SK-N-SH (cell line): ENCODE measurements at regions not wholly inside any gene's neighbourhood (a gene's known extent, or its start where the extent isn't known, plus 50 kb on each side); places are given as distances from the start of the nearest gene placed in this dataset.

Experiments
- CTCF ChIP-seq: fragments of 200-600 bp; sonication (generic); IDR thresholded peaks from 2 replicates; pipeline ENCODE4 v1.6.1; 2017; ENCODE audit warnings: antibody characterized with exemption, mild to moderate bottlenecking, moderate library complexity
- EP300 ChIP-seq, 2 experiments: IDR thresholded peaks; 2 replicates each; pipeline versions ENCODE4 v1.4.0 to v1.6.1; 2012; ENCODE audit warnings: borderline replicate concordance in 1 of 2, low read depth in 1 of 2, low read length in 1 of 2
- POLR2AphosphoS5 ChIP-seq: IDR thresholded peaks from 2 replicates; pipeline ENCODE4 v1.6.1; 2012; ENCODE audit warnings: low read depth, low read length

GRCh38 chr17:13837417-13837816 lies 231.9 kb upstream of the COX10 start:
- no peak for TF ChIP-seq CTCF
- no peak for TF ChIP-seq POLR2AphosphoS5
- TF ChIP-seq EP300 (IDR thresholded peaks at IDR 0.05; ENCODE audit: borderline replicate concordance in 1 of 2, low read depth in 1 of 2, low read length in 1 of 2), result no peak
